ENCODE measurements at regions not wholly inside any gene's neighbourhood (a gene's known extent, or its start where the extent isn't known, plus 50 kb on each side); places are given as distances from the start of the nearest gene placed in this dataset.

GRCh38 chr20:47886454-47887041 is 101.3 kb upstream of the SULF2 start:
- TF ChIP-seq POLR2A (IDR thresholded peaks at IDR 0.05; ENCODE audit: low read depth) (no peak), CTCF (IDR thresholded peaks at IDR 0.05) (no peak), POLR2AphosphoS5 (IDR thresholded peaks at IDR 0.05) (no peak)
